HFF-Myc (cell line): ENCODE measurements at regions not wholly inside any gene's neighbourhood (a gene's known extent, or its start where the extent isn't known, plus 50 kb on each side); places are given as distances from the start of the nearest gene placed in this dataset.

Source experiments
- DNase-seq: peaks from one replicate; pipeline ENCODE4 v3.0.0-alpha.2; 2011; ENCODE audit warnings: low read depth; ENCODE audit errors: extremely low read depth
- H3K4me3 ChIP-seq: replicated peaks from 2 replicates; pipeline ENCODE4 v1.5.1; 2011; ENCODE audit warnings: low read depth, mild to moderate bottlenecking, control low read depth, low read length
- TF ChIP-seq, protein P1 (sequence below): IDR thresholded peaks from 2 replicates; pipeline ENCODE4 v1.5.1; 2012; ENCODE audit warnings: mild to moderate bottlenecking, low read depth, low read length, control low read depth; ENCODE audit errors: missing control alignments

DNA sequence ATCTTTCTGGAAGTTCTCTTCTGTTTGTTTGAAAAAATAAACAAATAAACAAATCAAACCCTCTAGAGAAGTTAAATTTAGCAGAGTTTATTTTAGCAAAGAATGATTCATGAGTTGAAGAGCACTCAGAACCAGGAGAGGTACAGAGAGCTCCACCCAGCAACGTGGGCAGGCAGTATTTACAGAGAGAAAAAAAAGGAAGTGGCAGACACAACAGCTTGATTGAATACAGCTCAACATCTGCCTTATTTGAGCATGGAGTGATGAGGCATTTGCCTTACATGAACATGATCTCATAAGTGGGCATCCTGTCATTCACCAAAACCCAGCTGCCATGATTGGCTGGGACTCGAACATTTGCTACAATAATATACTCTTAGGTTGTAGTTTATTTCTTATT is 381.6 kb upstream of the ADAMTS16 start:
- DNase-seq, result no peak
- TF ChIP-seq, protein P1, sequence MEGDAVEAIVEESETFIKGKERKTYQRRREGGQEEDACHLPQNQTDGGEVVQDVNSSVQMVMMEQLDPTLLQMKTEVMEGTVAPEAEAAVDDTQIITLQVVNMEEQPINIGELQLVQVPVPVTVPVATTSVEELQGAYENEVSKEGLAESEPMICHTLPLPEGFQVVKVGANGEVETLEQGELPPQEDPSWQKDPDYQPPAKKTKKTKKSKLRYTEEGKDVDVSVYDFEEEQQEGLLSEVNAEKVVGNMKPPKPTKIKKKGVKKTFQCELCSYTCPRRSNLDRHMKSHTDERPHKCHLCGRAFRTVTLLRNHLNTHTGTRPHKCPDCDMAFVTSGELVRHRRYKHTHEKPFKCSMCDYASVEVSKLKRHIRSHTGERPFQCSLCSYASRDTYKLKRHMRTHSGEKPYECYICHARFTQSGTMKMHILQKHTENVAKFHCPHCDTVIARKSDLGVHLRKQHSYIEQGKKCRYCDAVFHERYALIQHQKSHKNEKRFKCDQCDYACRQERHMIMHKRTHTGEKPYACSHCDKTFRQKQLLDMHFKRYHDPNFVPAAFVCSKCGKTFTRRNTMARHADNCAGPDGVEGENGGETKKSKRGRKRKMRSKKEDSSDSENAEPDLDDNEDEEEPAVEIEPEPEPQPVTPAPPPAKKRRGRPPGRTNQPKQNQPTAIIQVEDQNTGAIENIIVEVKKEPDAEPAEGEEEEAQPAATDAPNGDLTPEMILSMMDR, result no peak

GRCh38 chr5:4758996-4759395 is 381.1 kb upstream of the ADAMTS16 start:
- TF ChIP-seq, protein P1, result no peak
- H3K4me3 ChIP-seq, result no peak overlapping the region
- no peak for DNase-seq

More for the DNA sequence above, 381.6 kb upstream of the ADAMTS16 start:
- H3K4me3 ChIP-seq, result no peak overlapping the region

DNA sequence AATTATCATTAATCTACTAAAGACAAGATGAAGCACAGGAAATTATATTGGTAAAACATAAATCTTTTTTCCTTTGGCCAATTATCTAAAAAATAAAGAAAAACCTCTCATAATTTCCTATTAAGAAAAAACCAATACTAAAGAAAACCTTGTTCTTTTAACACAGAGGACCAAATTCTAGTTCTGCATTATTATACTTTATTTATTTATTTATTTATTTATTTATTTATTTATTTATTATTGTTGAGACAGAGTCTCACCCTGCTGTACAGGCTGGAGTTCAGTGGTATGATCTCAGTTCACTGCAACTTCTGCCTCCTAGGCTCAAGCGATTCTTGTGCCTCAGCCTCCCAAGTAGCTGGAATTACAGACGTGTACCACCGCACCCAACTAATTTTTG is 377.8 kb upstream of the ADAMTS16 start:
- TF ChIP-seq, protein P1, result no peak
- no peak overlapping the region for H3K4me3 ChIP-seq
- no peak for DNase-seq

DNA sequence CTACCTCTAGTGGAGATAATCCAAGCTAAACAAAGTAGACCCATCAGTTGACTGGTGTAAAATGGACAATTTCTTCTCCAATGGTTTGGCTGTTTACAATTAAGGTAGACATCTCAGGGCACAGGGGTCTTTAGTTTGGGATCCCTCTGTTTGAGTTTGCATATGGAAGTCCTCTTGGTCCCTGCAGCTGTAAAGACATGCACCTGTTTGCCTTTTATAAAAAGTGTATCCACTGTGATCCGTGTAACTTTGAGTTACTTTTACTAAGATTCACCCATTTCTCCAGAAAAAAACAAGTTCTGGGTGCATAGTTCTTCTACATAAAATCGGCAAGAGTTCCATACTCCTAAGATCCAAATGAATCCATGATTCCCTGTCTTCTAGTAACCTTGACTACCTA is 374.7 kb upstream of the ADAMTS16 start:
- H3K4me3 ChIP-seq, result no peak overlapping the region
- DNase-seq, result no peak
- TF ChIP-seq, protein P1, result no peak

DNA sequence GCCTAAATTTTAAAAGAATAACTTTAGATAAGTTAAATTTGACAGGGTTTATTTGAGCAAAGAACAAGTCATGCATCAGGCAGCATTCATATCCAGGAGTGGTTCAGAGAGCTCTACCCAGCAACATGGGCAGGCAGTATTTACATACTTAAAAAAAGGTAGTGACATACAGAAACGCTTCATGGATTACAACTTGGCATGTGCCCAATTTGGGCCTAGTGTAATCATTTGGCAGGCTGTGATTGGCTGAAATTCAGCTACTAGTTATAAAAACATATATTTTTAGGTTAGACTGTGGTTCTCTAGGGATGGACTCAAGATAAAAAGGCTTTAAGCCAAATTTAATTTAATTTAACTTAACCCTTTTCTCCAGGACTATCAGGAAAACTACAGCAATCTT is 374.0 kb upstream of the ADAMTS16 start:
- no peak overlapping the region for H3K4me3 ChIP-seq
- no peak for DNase-seq
- TF ChIP-seq, protein P1, result no peak

DNA sequence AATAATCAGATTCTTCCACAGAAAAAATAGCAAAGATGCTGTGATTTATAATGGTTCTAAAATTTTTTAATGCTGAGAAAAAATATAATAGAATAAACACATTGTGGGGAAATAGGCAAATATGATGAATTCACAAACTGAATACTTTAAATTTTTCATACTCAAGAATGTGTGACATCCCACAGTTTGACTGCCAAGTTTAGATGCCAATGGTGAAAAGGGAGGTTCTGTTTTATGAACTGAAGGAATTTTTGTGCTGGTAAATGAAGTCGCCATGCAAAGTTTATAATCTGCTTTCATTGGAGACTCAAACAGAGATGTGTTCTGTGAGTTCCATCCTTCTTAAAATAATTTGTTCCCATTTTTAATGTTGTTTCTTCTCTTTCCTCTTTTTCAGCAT is 367.5 kb upstream of the ADAMTS16 start:
- H3K4me3 ChIP-seq, result no peak overlapping the region
- TF ChIP-seq, protein P1, result no peak

GRCh38 chr5:4773827-4774317 is 366.3 kb upstream of the ADAMTS16 start:
- TF ChIP-seq, protein P1, result no peak
- DNase-seq, result no peak

More for the DNA sequence above, 367.5 kb upstream of the ADAMTS16 start:
- DNase-seq, result no peak

More at GRCh38 chr5:4773827-4774317, 366.3 kb upstream of the ADAMTS16 start:
- H3K4me3 ChIP-seq, result no peak overlapping the region
